Testis (tissue), 2 donors: ENCODE measurements at regions not wholly inside any gene's neighbourhood (a gene's known extent, or its start where the extent isn't known, plus 50 kb on each side); places are given as distances from the start of the nearest gene placed in this dataset.

Source experiments
- CTCF ChIP-seq, 3 experiments: fragments of 450-650 bp in 2 of 3; fragments of 200-600 bp in 1 of 3; sonication (generic) in 1 of 3; IDR thresholded peaks; one replicate each; pipeline ENCODE4 v1.5.1; 2016 to 2019; ENCODE audit warnings: antibody characterized with exemption in 3 of 3, mild to moderate bottlenecking in 2 of 3, moderate library complexity in 1 of 3
- POLR2A ChIP-seq: fragments of 450-650 bp; IDR thresholded peaks from one replicate; pipeline ENCODE4 v1.6.1; 2017; ENCODE audit warnings: antibody characterized with exemption, mild to moderate bottlenecking, moderate library complexity

- no peak for TF ChIP-seq CTCF (IDR thresholded peaks at IDR 0.05)
- TF ChIP-seq POLR2A, result no peak
Measured at GRCh38 chr15:62888623-62889022, 153.9 kb upstream of the TPM1 start.
